OCI-LY3 (cell line): ENCODE measurements at regions not wholly inside any gene's neighbourhood (a gene's known extent, or its start where the extent isn't known, plus 50 kb on each side); places are given as distances from the start of the nearest gene placed in this dataset.

ENCODE experiments used
- CTCF ChIP-seq: fragments of 200-600, 300-600 bp; sonication (generic); IDR thresholded peaks from 2 replicates; pipeline ENCODE4 v1.5.1; 2014; ENCODE audit warnings: antibody characterized with exemption, low read length, low read depth
- EZH2phosphoT487 ChIP-seq: fragments of 200-600 bp; shearing (Covaris generic); IDR thresholded peaks from 2 replicates; pipeline ENCODE4 v1.6.1; 2018; ENCODE audit warnings: antibody characterized with exemption, mixed run types, low read depth

- TF ChIP-seq CTCF (no peak), EZH2phosphoT487 (no peak)
Measured at GRCh38 chr5:120402606-120403005, 61.5 kb upstream of the PRR16 start.
